ENCODE measurements at regions not wholly inside any gene's neighbourhood (a gene's known extent, or its start where the extent isn't known, plus 50 kb on each side); places are given as distances from the start of the nearest gene placed in this dataset.

DNA sequence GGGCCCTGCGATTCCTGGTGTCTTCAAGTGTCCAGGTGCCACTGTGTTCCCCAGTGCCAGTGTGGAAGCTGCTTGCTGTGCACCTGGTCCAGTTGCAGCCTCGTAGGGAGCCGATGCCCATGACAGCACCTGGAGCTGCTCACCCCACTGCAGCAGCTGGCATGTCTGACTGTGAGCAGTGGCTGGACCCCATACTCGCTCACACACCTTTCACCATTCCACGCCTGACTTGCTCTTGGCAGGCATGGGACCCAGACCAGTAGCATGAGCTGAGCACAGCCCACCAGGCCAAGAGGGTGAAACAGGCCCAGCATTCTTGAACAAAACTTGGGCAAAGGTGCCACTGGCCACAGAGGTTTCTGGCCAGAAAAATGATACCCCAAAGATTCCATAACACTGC is 124.5 kb upstream of the THY1 start:
- DNase-seq (ENCODE audit: low spot score): no peak

DNA sequence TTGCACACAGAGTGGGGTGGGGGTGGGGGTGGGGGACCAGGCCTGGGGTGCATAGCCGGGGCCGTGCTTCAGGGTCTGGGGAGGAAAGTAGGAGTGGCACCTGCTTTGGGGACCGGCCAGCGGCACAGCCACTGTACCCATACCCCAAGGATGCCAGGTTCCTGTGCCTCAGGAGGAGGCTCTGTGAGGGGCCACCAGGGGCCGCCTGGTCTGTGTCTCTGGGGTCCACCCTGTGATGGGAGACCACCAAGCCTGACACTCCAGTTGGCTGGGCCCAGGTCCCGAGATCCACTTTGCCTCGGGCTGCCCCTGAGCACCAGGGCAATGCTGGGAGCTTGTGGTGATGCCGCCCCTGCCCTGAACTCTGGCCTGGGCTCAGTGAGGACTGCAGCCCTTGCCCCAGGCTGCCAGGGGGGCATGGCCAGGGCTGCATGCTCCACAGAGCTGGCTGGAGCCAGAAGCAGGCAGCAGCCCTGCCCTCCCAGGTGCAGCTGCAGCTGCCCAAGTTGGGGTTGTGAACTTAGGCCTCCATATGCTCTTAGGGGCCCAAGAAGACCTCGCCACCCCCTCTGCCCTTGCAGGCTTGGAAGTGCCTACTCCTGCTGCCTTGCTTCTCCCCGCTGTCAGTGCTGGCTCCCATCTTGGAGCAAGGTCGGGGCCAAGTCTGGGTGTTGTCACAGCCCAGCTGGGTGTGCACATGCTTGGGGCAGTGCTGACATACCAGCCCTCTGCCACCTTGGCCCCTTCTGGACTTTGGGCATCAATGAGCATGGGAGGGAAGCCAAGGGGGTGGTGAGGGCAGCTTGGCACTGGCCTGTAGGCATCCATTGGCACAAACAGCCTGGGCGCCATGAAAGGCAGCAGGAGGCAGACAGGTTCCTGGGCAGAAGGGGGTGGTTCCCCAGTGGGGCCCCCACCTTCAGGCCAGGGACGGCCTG is 123.3 kb upstream of the THY1 start:
- DNase-seq (ENCODE audit: low spot score): no peak

DNA sequence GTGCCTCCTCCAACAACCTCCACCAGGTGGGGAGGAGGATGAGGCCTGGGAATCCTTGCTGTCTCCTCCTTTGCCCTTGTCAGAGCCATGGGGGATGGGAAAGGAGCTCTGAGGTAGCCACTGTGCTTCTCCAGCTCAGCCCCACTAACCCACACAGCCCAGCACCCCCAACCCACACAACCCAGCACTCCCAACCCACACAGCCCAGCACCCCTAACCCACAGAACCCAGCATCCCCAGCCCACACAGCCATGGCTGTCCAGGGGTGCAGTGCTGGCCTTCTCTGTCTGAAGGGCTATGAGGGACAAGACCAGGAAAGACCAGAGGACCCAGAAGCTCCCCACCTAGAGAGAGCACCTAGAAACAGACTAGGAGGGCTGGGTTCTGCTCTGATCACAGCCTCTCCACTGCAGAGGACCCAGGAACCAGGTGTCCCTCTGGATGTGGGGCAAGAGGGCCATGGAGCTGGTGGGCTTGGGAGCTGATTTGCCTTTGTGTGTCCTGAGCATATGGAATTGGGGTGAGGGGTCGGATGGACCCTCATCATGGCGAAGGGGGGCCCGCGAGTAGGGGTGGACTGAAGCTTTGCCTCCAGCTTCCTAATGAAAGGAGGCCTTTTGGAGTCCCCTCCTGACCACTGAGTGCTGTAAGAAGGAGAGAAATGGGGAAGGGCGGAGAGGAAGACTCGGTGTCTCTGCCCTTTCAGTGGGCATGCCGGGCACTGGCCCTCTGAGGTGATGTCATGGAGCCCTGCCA is 117.6 kb upstream of the THY1 start:
- DNase-seq (ENCODE audit: low spot score): no peak

DNA sequence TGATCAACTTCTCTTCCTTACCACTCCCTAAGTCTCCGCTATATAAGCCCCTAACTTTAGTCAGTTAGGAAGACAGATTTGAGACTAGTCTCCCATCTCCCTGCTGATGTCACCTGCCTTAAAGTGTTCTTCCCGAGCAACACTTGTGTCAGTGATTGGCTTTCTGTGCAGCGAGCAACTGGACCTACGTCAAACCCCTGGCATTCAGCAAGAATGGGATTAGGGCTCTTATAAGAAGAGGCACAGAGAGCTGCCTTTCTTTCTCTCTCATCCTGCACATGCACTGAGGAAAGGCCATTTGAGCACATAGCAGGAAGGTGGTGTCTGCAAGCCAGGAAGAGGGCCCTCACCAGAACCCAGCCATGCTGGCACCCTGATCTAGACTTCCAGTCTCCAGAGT is 116.6 kb upstream of the THY1 start:
- no peak for DNase-seq (ENCODE audit: low spot score)

DNA sequence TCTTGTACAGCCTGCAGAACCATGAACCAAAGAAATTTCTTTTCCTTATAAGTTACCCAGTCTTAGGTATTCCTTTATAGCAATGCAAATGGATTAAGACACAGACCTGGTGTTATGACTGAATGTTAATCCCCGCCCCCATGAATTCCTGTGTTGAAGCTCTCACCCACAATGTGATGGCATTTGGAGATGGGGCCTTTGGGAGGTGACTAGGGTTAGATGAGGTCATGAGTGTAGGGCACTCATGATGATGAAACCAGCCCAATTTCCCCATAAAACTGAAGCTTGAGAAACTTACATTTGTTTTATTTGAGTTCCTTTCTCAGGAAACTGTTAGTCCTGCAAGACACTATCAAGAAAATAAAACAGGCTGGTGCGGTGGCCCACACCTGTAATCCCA is 115.8 kb upstream of the THY1 start:
- DNase-seq (ENCODE audit: low spot score): no peak

DNA sequence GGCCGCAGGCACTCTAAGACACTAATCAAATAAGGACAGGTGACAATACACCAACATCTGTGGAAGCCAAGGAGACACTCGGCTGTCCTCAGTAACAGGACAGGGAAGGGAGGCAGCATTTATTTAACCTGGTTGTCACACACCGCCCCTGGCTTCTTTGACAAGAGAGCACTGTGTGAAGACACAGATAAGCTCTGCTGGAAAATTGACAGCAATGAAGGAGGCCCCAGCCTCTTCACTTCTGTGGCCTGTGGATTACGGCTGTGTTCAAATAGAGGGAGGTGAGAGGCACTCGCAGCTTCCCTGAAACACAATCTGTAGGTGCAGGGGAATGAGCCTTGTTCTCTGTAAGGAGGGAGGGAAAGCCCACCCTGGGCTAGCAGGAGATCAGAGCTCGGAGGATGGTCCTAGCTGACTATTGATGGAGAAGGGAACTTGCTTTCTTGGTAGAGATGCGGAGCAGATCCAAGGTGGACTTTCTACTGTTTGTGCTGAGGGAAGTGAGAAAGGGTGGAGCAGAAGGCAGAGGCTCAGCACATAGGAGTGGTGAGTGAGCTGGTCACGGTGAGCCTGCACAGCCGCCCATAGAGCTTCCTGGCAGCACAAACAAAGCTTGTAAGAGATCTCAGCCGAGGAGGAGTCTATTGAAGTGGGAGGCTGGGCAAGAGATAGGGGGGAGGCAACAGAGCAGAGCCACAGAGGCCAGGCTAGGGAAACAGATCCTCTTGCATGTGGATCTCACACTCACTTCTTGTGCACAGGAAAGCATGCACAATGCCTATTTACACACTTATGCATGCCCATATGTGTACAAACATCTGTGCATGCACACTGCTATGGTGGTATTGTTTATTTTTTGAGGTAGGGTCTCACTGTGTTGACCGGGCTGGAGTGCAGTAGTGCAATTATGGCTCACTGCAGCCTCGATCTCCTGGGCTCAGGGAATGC is 114.6 kb upstream of the THY1 start:
- no peak for DNase-seq (ENCODE audit: low spot score)

DNA sequence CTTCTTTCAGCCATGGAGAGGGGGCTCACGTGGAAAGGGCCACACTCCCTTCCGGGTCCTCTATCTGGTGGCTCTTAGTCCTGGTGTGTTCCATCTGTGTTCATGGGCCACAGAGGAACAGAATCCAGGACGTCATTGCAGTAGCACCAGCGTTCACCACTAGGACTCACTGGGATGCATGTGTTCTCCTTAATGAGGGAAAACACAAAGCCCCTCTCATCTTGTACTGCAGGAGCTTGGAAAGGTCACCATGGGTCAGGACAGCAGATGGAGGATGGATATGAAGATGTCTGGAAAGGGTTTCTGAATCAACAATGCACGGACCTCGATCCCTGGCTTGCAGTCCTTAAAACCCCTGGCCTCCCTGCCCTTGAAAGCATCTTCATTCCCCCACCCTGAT is 113.8 kb upstream of the THY1 start:
- DNase-seq (ENCODE audit: low spot score): no peak

DNA sequence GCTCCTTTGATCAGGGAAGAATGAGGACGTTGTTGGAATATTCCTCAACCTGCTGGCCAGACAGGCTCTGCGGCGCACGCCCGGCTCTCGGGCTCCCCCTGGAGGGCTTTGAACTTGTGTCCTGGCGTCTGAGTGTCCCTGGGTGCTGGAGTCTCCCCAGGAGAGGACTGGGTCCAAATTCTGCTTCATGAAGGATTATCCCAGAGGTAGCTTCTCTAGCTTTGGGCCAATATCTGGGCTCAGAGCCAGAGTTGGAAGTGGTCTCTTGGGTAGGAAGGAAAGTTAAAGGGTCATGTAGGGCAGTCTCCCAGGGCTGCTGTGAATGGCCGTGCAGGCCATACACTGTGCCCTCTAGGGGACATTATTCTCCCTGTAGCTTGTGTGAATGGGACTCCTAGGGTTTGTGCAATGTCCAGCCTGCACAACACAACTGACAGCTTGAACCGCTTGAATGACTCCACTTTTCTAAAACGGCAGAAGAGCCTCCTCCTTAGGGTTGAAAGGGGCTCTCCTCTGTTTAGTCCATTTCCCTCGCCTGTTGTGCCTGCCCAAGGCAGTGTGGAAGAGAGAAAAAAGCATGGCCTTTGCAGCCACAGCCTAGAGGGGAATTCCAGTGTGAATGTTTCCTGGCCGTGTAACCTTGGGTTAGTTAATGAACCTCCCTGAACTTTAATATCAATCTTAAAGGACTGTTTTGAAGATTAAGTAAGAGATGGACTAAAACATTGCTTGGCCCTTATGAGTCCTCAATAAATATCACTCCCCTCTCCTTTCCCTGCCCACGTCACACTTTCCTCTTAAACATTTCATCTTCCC is 111.2 kb upstream of the THY1 start:
- peak; percentile 51 for DNase-seq (ENCODE audit: low spot score)

DNA sequence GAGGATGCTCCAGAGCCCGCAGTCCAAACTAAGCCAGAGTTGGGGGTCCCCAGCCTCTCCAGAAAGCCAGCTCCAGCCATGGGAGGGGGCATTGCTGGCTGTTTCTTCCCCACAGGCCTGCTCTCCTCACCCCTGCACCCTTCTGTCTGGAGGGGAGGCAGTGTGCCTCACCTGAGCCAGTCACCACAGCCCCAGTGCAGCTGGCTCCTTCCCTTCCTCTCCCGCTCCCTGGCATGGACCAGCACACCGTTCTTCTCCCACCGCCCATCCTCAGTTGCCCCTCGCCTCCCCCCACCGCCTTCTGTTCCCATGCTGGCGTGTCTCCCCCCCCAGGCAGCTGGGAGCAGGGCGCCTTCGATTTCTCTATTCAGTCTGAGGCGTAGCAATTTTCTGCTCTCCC is 110.5 kb upstream of the THY1 start:
- no peak for DNase-seq (ENCODE audit: low spot score)

DNA sequence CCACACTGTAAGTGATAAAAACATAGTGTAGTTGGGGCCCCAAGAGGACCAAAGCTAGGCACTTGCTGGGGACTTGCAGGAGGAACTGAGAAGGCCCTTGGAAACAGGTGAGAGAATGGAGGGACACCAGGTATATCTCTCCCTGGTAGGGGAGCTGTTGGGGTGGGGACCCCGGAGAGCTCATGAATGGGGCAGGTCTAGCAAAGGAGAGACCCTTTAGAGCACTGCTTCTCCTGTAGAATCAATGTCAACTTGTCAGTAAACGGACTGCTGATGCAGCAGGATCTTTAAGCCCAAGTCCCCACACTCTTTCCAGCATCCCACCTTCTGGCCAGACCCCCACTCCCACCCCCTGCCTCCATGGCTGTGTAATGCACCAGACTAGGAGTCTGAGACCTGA is 109.6 kb upstream of the THY1 start:
- no peak for DNase-seq (ENCODE audit: low spot score)

DNA sequence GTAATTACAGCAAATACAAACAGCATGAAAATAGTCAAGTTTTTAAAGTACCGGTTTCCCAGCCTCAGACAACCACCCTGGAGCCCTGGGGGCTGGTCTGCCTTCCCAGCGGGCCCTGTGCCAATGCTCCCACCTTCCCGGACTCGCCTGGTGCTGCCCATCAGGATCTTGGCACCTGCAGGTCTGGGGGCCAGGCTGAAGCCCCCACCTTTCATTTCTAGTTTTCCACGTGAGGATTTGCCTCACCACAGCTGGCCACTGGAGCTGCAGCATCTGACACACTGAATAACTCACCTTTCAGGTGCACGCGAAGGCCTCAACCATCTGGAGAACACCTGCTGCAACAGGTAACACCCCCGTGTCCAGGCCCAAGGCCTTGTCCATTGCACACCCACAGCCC is 108.7 kb upstream of the THY1 start:
- DNase-seq (ENCODE audit: low spot score): no peak

DNA sequence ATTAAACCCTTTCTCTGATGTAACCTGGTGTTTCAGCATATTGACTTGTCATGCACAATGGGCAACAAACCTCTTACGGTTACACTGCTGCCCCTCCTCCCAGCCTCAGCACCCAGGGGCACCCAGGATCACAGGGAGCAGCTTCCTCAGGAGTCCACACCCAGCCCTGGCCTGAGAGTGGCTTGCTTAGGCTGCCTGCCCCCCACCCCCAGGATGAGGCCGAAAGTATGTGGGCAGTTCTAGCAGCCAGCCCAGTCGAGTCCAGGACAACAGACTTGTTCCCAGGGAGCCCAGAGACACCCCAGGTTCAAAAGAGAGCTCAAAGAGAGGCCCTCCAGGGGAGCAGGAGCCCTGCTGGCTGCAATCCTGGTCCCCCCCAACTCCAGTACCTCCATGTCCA is 108.1 kb upstream of the THY1 start:
- DNase-seq (ENCODE audit: low spot score): no peak

DNA sequence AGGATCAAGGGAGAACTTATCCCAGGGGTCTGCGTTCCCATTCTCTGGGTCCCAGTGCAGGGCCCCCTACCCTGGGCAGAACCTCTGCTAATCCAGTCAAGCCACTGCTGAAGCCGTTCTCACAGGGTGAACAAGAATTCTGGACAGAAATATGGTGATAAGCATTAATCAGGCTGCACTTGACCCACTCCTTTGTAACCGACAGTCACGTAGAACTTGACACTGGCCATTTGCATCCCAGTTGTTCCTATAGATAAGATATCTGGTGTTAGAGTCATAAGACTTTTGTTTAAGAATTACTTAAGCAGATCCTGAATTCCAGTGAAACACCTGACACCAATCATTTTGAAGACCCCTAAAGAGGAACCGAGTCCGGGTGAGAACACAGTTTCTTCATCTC is 107.5 kb upstream of the THY1 start:
- DNase-seq (ENCODE audit: low spot score): no peak

DNA sequence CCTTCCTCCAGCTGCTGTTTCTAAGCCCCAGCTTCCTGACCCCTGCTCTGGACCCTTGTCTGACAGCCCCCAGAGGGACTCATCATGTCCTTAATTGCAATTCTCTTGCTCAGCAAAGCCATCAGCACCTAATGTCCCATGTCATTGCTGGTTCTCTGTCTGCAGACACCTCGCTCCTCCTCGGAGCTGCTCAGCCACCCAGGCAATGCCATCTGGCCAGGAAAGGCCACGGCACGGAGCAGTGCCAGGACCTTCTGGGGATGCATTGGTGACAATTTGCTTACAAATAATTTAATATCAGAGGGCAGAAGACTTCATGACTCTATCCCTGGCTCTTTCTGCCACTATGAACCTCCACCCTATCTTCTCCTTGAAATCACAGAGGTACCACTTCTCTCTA is 107.0 kb upstream of the THY1 start:
- DNase-seq (ENCODE audit: low spot score): no peak

DNA sequence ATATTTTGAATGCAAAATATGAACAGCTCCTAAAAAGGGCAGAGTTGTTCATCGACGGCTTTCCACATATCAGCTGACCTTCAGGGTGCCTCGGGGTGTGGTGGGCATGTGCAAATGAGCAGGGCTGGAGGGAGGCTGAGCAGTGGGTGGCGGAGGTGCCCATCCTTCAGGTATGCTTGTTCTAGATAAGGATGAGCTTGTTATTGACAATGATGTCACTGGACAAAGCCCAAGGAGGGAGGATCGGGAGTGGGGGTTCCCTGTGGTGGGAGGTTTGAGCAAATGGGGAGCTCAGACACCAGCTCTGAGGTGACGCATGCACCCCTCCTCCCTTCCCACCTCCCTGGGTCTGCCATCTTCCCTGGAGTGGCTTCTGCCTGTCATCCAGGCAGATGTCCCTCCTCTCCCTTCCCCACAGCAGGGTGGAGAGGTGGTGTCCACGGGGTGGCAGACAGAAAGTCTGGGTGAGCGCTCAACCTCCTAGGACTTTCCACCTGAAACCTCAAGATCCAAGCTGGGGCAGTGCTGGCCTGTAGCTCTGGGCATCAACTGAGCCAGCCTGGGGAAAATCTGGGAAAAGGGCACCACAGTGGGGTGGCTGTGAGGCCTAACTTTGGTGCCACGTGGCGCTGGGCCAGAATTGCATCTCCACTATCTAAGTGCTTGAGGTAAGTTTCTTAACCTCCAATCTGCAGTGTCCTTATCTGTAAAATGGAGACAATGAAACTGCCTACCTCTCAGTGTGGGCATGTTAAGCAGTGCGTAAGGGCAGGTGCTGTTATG is 106.3 kb upstream of the THY1 start:
- DNase-seq (ENCODE audit: low spot score): no peak

DNA sequence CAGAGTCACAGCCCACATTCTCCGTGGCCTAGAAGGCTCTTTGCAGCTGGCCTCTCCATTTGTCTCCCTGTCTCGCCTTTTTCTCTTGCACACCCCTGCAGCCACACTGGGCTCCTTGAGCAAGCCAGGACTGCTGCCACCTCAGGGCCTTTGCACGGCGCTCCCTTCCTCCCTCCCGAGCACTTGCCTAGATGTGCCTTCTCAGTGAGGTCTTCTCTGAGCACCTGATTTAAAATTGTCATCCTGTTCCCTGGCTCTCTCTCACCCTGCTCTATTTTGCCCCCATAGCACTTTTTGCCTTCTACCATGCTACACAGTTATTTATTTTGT is 102.9 kb upstream of the THY1 start:
- no peak for DNase-seq (ENCODE audit: low spot score)

DNA sequence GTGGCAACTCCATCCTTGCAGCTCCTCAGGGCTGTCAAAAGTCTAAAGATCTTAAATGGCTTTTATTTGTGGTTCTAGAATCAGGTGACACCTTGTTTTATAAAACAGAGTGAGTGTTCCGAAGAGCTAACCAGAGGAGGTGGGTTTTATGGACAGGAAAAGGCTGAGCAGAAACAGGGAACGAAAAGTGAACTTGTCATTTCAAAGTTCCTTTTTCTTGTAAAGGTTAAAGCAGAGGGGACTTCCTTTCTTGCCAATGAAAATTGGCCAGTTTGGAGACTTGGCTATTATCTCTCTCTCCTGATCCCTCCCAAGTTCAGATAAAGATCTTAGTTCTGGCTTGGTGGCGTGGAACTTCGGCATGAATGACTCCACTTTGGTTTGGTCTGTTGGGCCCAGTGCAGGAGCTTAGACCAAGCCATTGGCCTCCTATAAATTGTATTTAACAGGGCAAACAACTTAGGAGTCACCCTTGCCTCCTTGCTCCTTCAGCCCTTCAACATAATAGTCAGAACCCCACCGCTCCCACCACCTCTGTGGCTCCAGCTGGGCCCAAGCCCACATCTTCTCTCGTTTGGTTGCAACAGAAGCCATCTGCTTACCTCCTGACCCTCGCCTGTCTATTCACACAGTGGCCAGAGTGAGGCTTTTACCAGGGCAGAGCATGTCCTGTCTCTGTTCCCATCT is 102.4 kb upstream of the THY1 start:
- no peak for DNase-seq (ENCODE audit: low spot score)

DNA sequence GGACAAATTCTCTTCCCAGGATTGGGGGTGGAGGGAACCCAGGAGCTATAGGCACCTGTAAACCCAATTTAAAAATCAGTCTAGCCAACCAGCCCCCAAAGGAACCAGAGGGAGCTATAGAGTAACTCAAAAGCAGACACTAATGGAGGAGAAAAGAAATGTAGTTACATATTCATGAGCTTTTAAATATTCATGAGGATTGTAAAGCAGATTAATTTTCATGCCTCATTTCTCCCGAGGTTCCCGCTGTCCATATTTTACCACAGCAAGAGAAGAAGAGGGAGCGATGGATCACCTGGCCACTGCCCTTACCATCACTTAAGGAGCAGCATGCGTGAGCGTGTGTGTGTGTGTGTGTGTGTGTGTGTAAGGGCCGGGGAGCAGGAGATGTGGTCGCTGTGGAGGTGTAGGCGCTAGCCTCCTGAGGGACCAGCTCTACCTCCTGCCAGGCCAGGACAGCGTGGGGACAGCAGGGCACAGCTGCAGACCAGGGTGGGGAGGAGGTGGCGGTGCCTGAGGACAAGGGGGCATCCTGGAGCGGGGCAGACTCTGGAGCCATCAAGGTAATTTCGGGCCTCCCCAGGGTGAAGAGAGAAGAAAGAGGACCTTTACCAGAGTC is 100.7 kb upstream of the THY1 start:
- DNase-seq (ENCODE audit: low spot score): no peak

DNA sequence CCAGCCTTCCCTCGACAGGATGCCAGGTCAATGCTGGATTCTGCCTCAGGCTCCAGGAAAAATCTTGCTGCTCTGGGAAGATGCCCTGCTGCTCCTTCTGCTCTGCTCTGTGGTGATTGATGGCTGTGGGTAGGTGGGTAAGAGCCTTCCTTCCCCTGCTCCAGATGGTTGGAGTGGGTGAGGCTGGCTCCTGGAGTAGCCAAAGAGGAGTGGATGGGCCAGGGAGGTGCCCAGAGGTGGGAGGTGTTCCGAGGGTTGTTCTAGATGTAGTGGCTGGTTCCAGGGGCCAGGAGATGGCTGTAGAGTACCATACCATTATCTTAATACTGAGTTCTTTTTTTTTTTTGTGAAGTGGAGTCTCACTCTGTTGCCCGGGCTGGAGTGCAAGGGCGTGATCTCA is 99.6 kb upstream of the THY1 start:
- DNase-seq (ENCODE audit: low spot score): no peak

DNA sequence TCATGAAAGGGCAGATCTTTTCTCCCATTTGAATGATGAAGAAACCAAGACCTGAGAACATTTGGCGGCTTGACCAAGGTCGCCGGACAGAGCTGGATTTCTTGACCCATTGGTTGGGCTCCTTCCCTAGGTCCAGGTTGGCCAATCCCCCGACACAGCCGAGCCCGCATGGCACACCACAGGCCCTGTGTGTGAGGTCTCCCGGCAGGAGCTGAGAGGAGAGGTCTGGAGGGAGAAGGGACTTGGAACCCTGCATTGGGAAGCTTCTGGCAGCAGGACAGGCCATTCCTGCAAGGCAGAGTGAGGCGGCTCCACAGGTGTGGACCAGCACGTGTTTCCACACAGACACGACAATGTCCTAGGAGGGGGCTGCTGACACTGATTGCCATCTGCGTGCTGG is 98.6 kb upstream of the THY1 start:
- DNase-seq (ENCODE audit: low spot score): no peak
